WTC11 (cell line): ENCODE measurements at regions not wholly inside any gene's neighbourhood (a gene's known extent, or its start where the extent isn't known, plus 50 kb on each side); places are given as distances from the start of the nearest gene placed in this dataset.

Source experiments
- AR ChIP-seq: fragments of 250-450 bp; sonication (Bioruptor Pico); IDR thresholded peaks from 2 replicates; pipeline ENCODE4 v1.9.0; 2021; ENCODE audit warnings: mild to moderate bottlenecking
- CREB1 ChIP-seq: sonication (generic); formaldehyde crosslinking; IDR thresholded peaks from 2 replicates; pipeline ENCODE4 v1.8.0; 2023; ENCODE audit warnings: mild to moderate bottlenecking, missing genetic modification reagents
- CREM ChIP-seq: sonication (generic); formaldehyde crosslinking; IDR thresholded peaks from 2 replicates; pipeline ENCODE4 v1.8.1; 2022; ENCODE audit warnings: mild to moderate bottlenecking, missing genetic modification reagents, moderate library complexity
- CTCF ChIP-seq: fragments of 200-600 bp; IDR thresholded peaks from 2 replicates; pipeline ENCODE4 v1.8.0; 2022; ENCODE audit warnings: antibody characterized with exemption
- E2F4 ChIP-seq: sonication (generic); formaldehyde crosslinking; IDR thresholded peaks from 2 replicates; pipeline ENCODE4 v1.8.1; 2022; ENCODE audit warnings: low read depth, mild to moderate bottlenecking, moderate library complexity, missing genetic modification reagents, borderline replicate concordance
- FOXP1 ChIP-seq: sonication (generic); formaldehyde crosslinking; IDR thresholded peaks from 2 replicates; pipeline ENCODE4 v1.8.0; 2022; ENCODE audit warnings: missing genetic modification reagents, mild to moderate bottlenecking, moderate library complexity, borderline replicate concordance
- IRF2 ChIP-seq: sonication (generic); formaldehyde crosslinking; IDR thresholded peaks from 2 replicates; pipeline ENCODE4 v1.8.0; 2022; ENCODE audit warnings: low read depth, missing genetic modification reagents, borderline replicate concordance
- MAX ChIP-seq: sonication (generic); formaldehyde crosslinking; IDR thresholded peaks from 2 replicates; pipeline ENCODE4 v1.8.0; 2022; ENCODE audit warnings: mild to moderate bottlenecking, missing genetic modification reagents
- NFYB ChIP-seq: sonication (generic); formaldehyde crosslinking; conservative IDR thresholded peaks from 2 replicates; pipeline ENCODE4 v1.8.0; 2022; ENCODE audit warnings: low read depth, missing genetic modification reagents
- PREB ChIP-seq: sonication (generic); formaldehyde crosslinking; IDR thresholded peaks from 2 replicates; pipeline ENCODE4 v1.8.1; 2022; ENCODE audit warnings: mild to moderate bottlenecking, missing genetic modification reagents, moderate library complexity, borderline replicate concordance
- SP1 ChIP-seq: sonication (generic); formaldehyde crosslinking; conservative IDR thresholded peaks from 2 replicates; pipeline ENCODE4 v1.8.1; 2022; ENCODE audit warnings: missing genetic modification reagents
- ZBTB21 ChIP-seq: sonication (generic); formaldehyde crosslinking; IDR thresholded peaks from 2 replicates; pipeline ENCODE4 v1.8.1; 2023; ENCODE audit warnings: mild to moderate bottlenecking, missing genetic modification reagents, borderline replicate concordance
- ZNF263 ChIP-seq: sonication (generic); formaldehyde crosslinking; IDR thresholded peaks from 2 replicates; pipeline ENCODE4 v1.8.1; 2022; ENCODE audit warnings: low read depth, mild to moderate bottlenecking, moderate library complexity, missing genetic modification reagents
- ZNF423 ChIP-seq: fragments of 250-450 bp; sonication (Bioruptor Pico); IDR thresholded peaks from 2 replicates; pipeline ENCODE4 v2.1.2; 2022; ENCODE audit warnings: mild to moderate bottlenecking, moderate library complexity

- no peak for TF ChIP-seq IRF2 (CRISPR knock-in tag)
- TF ChIP-seq CTCF: no peak
- TF ChIP-seq AR: no peak
- TF ChIP-seq NFYB (CRISPR knock-in tag): no peak
- no peak for TF ChIP-seq E2F4 (CRISPR knock-in tag)
- TF ChIP-seq ZBTB21 (CRISPR knock-in tag): no peak
- no peak for TF ChIP-seq SP1 (CRISPR knock-in tag)
- no peak for TF ChIP-seq CREM (CRISPR knock-in tag)
- no peak for TF ChIP-seq CREB1 (CRISPR knock-in tag)
- no peak for TF ChIP-seq FOXP1
- no peak for TF ChIP-seq ZNF263 (CRISPR knock-in tag)
- no peak for TF ChIP-seq MAX
- no peak for TF ChIP-seq PREB (CRISPR knock-in tag)
- TF ChIP-seq ZNF423: no peak
Measured at GRCh38 chr1:73766786-73767348, 431.1 kb downstream of the LRRIQ3 start.
